Uterus (tissue), 2 donors: ENCODE measurements at regions not wholly inside any gene's neighbourhood (a gene's known extent, or its start where the extent isn't known, plus 50 kb on each side); places are given as distances from the start of the nearest gene placed in this dataset.

Experiments
- POLR2A ChIP-seq, 2 donors: fragments of 450-650 bp; IDR thresholded peaks; one replicate each; pipeline ENCODE4 v1.6.1; 2016; ENCODE audit warnings: antibody characterized with exemption in 2 of 2, mild to moderate bottlenecking in 1 of 2, moderate library complexity in 1 of 2
- TF ChIP-seq, protein P1 (sequence below), 4 experiments: fragments of 200-600 bp in 2 of 4; fragments of 450-650 bp in 2 of 4; sonication (generic) in 2 of 4; IDR thresholded peaks; one replicate each; pipeline ENCODE4 v1.5.1; 2016 to 2019; ENCODE audit warnings: antibody characterized with exemption in 4 of 4, mild to moderate bottlenecking in 2 of 4, moderate library complexity in 1 of 4

DNA sequence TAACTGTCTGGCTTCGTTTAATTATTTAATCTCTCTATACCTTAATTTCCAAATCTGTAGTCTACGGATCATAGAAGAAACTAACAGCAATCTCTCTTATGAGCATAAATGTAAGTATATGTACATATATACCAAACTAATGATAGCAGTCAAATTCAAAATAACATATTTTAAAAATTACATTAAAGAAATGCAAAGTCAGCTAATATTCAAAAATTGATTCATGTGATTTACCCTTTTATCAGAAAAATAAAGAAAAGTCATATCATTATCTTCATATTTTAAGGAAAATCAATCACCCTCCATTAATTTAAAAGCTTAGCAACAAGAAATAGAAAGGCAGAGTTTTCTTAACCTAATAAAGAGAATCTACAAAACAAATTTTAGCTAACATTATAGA is 575.9 kb downstream of the IRS1 start:
- TF ChIP-seq, protein P1, sequence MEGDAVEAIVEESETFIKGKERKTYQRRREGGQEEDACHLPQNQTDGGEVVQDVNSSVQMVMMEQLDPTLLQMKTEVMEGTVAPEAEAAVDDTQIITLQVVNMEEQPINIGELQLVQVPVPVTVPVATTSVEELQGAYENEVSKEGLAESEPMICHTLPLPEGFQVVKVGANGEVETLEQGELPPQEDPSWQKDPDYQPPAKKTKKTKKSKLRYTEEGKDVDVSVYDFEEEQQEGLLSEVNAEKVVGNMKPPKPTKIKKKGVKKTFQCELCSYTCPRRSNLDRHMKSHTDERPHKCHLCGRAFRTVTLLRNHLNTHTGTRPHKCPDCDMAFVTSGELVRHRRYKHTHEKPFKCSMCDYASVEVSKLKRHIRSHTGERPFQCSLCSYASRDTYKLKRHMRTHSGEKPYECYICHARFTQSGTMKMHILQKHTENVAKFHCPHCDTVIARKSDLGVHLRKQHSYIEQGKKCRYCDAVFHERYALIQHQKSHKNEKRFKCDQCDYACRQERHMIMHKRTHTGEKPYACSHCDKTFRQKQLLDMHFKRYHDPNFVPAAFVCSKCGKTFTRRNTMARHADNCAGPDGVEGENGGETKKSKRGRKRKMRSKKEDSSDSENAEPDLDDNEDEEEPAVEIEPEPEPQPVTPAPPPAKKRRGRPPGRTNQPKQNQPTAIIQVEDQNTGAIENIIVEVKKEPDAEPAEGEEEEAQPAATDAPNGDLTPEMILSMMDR (IDR thresholded peaks at IDR 0.05): no peak
- TF ChIP-seq POLR2A (IDR thresholded peaks at IDR 0.05): no peak
